Vagina (tissue), 2 donors: ENCODE measurements at regions not wholly inside any gene's neighbourhood (a gene's known extent, or its start where the extent isn't known, plus 50 kb on each side); places are given as distances from the start of the nearest gene placed in this dataset.
"Not testable (repeated sequence)": the region's sequence is repeated elsewhere in the genome, so short reads cannot be mapped to it uniquely, and the experiment has no call there.

Experiments used
- CTCF ChIP-seq, 3 experiments: fragments of 450-650 bp in 2 of 3; fragments of 200-600 bp in 1 of 3; sonication (generic) in 1 of 3; IDR thresholded peaks; one replicate each; pipeline ENCODE4 v1.5.1; 2017 to 2019; ENCODE audit warnings: antibody characterized with exemption in 3 of 3, mild to moderate bottlenecking in 2 of 3, moderate library complexity in 2 of 3
- POLR2A ChIP-seq, 2 donors: fragments of 450-650 bp; IDR thresholded peaks; one replicate each; pipeline ENCODE4 v1.6.1; 2017; ENCODE audit warnings: antibody characterized with exemption in 2 of 2, mild to moderate bottlenecking in 2 of 2, moderate library complexity in 2 of 2
- POLR2AphosphoS5 ChIP-seq, 2 donors: sonication (generic); formaldehyde crosslinking; IDR thresholded peaks; one replicate each; pipeline ENCODE4 v1.9.0; 2017; ENCODE audit warnings: antibody characterized with exemption in 2 of 2, mild to moderate bottlenecking in 2 of 2, low read depth in 1 of 2; ENCODE audit not compliant: insufficient read depth in 1 of 2

GRCh38 chr1:221552792-221553191 is 189.1 kb downstream of the DUSP10 start:
- not testable (repeated sequence) for TF ChIP-seq POLR2AphosphoS5 (IDR thresholded peaks at IDR 0.05; ENCODE audit: insufficient read depth in 1 of 2, low read depth in 1 of 2); CTCF (IDR thresholded peaks at IDR 0.05); POLR2A (IDR thresholded peaks at IDR 0.05)
